Ecto neural progenitor cell (in vitro differentiated cells): ENCODE measurements at regions not wholly inside any gene's neighbourhood (a gene's known extent, or its start where the extent isn't known, plus 50 kb on each side); places are given as distances from the start of the nearest gene placed in this dataset.
"Not testable (repeated sequence)": the region's sequence is repeated elsewhere in the genome, so short reads cannot be mapped to it uniquely, and the experiment has no call there.

ENCODE experiments used
- DNase-seq: peaks from one replicate; pipeline ENCODE4 v3.0.0-alpha.2; 2018; ENCODE audit warnings: low spot score

DNA sequence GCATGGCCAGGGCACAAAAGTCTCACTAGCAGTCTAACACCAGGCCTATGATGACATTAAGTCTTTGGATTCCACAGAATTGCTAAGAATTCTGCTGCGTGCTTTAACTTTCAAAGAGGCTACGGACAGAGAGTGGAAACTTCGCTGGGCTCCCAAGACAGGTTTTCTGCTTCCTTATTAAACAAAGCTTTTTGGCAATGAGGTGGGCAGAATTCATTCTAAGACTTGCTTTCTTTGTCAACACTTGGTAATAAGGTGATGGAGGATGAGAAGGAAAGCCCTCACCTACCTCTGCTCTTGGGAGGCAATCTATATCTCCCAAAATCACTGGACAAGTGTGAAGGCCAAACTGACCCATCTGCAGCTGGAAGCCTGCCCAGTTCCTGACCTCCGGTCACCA, 231.9 kb downstream of the ATPSCKMT start:
- no peak for DNase-seq

DNA sequence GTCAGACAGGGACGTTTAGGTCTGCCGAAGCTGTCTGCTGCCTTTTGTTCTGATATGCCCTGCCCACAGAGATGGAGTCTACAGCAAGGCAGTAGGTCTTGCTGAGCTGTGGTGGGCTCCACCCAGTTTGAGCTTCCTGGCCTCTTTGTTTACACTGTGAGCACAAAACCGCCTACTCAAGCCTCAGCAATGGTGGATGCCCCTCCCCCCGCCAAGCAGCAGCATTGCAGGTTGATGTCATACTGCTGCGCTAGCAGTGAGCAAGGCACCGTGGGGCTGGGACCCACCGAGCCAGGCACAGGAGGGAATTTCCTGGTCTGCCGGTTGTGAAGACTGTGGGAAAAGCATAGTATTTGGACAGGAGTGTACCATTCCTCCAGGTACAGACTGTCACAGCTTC, 233.1 kb downstream of the ATPSCKMT start:
- DNase-seq, result not testable (repeated sequence)

GRCh38 chr5:10015681-10016080, 234.0 kb downstream of the ATPSCKMT start:
- DNase-seq, result not testable (repeated sequence)

- no peak for DNase-seq
These were observed 239.9 kb downstream of the ATPSCKMT start for GRCh38 chr5:10009802-10010201.

- no peak for DNase-seq
These were observed 262.6 kb downstream of the ATPSCKMT start for GRCh38 chr5:9987101-9987500.

DNA sequence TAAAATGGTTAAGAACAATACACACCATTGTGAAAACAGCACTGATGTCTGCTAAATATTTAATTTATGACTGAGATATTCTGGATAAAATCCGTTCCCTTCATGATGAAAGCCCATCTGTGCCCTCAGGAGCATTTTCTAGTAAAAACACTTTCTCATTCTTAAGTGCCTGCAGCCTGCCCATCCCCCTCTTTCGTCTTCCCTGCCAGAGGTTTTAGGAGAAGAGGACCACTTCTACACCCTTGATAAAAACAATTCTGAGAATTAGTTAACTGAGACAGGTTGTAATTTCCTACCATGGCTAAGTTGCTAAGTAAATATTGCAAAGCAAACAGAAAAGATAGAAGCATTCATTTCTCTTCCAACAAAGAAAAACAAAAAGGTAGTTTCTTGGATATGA, 272.6 kb downstream of the ATPSCKMT start:
- no peak for DNase-seq

DNA sequence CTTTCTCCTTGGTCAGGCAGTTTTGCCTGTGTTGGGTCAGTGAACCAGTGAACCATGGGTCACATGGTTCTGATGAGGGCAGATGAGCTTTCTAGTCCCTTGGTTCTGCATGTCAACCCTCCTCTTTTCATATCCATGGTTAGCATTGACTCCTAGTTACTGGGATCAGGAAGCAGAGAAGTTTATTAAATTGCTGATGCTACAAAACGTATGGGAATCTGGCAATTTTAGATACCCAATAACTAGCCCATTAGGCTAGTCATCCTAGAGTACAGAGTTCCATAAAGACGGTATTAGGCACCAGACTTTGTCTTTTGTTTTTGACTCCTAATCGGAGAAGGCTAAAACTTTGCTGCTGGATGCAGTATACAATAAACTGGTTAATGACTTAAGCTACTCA, 273.1 kb downstream of the ATPSCKMT start:
- DNase-seq, result no peak

DNA sequence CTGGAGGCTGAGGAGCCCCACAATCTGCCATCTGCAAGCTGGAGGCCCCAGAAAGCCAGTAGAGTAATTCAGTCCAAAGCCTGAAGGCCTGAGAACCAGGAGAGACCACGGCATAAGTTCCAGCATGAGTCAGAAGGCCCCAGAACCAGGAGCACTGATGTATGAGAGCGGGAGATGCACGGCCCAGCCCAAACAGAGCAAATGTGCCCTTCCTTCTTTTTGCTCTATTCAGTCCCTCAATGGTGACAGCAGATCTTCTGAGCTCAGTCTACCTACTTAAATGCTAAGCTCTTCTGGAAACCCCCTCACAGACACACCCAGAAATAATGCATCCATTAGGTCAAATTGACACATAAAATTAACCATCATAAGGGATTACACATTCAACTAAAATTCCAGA, 277.6 kb downstream of the ATPSCKMT start:
- no peak for DNase-seq

DNA sequence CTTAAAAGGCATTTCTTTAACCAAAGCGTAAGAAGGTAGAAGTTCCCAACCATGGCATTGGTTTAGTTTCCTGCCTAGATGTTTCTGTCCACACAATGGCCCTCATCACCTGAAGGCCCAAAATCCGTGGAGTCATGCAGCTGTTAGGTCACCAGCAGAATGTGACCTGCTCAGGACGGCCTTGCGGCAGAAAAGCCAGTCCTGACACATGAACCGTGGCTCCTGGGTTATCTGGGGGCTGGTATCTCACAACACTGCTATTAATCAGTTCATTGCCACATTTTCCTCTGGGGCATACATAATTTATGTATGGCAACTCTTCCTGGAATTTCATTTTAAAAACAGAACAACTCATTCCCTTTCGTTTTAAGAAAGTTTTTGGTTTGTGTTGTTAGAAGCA, 278.4 kb downstream of the ATPSCKMT start:
- no peak for DNase-seq

DNA sequence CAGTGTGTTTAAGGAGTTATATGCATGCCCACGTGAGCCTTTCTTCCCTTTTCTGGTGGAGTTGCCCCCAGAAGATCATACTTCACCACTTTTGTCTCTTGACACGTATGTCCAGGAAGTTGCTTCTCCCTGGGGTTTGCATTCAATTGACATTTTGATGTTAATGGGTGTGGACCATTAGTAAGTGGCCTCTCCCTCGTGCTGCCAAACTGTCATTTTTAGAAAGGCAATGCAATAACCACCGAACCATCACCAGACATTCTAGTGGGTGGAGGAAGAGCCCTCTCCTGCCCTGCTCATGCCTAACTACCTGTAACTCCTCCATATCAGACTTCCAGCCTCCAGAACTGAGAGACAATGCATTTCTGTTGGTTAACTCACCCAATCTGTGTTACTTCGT, 290.8 kb downstream of the ATPSCKMT start:
- no peak for DNase-seq

- DNase-seq, result no peak
These were observed 292.5 kb downstream of the ATPSCKMT start for GRCh38 chr5:9957214-9957613.

- no peak for DNase-seq
These were observed 293.0 kb downstream of the ATPSCKMT start for GRCh38 chr5:9956725-9957124.

DNA sequence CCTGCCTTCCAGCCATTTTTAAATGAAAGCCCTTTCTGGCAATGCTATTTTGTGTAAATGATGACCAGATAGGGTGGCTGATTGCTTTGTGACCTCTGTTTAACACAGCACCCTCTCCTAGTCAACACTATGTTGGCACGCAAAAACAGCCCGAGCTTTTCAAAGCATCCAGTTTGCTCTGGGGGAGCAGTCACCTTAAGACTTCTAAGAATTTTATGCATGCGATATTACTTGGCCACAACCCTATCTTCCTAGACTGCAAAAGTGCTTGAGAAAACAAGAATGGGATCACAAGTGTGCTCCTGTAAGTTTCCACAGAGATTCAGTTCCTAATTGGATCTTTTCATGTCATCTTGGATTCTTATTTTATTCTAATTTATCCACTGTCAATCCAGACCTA, 294.1 kb downstream of the ATPSCKMT start:
- no peak for DNase-seq

GRCh38 chr5:9954869-9955268, 294.8 kb downstream of the ATPSCKMT start:
- DNase-seq, result no peak

DNA sequence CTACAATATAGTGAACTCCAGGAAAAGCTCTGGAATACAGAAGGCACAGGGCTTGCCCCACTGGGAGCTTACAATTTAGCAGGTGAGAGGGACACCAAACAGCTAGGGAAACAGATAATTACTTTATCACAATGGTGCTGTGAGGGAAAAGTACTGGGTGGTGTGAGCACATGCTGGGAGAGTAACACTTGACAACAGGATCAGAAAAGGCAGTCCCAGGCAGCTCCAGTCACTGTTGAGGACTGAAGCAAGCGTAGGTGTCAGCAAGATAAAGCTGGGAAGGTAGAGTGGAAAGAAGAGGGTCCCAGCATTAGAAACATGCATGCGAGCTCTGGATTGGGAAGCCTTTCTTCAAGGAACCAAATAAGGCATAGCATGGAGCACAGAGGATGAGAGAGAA, 296.0 kb downstream of the ATPSCKMT start:
- DNase-seq, result no peak

- no peak for DNase-seq
These were observed 297.7 kb downstream of the ATPSCKMT start for GRCh38 chr5:9951865-9952516.

- DNase-seq, result no peak
These were observed 301.7 kb downstream of the ATPSCKMT start for GRCh38 chr5:9947944-9948343.

GRCh38 chr5:9947225-9947714, 302.4 kb downstream of the ATPSCKMT start:
- no peak for DNase-seq

DNA sequence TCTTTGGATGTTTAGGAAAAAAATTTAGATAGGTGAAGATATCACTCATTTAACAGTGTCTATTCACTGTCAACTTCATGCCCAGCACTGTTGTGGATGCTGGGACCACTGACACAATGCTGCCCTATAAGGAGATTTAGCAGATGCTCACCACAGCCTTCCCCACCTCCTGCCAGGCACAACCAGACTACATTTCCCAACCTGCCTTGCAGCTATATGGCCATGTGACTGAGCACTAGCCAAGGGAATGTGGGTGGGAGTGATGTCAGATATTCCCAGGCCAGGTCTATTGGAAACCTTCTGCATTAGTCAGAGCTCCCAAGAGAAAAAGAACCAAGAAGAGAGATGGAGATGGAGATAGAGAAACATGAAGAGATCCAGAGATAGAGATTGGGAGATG, 302.6 kb upstream of the TAS2R1 start:
- DNase-seq, result no peak

DNA sequence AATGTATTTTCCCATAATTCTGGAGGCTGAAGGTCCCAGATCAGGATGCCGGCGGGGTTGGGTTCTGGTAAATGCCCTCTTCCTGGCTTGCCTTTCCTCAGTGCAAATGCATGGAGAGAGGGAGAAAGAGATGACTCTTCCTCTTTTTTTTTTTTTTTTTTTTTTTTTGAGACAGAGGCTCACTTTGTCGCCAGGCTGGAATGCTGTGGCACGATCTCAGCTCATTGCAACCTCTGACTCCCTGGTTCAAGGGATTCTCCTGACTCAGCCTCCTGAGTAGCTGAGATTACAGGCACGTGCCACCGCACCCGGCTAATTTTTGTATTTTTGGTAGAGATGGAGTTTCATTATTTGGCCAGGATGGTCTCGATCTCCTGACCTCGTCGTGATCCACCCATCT, 300.0 kb upstream of the TAS2R1 start:
- no peak for DNase-seq

GRCh38 chr5:9928326-9928725, 298.2 kb upstream of the TAS2R1 start:
- DNase-seq, result no peak

DNA sequence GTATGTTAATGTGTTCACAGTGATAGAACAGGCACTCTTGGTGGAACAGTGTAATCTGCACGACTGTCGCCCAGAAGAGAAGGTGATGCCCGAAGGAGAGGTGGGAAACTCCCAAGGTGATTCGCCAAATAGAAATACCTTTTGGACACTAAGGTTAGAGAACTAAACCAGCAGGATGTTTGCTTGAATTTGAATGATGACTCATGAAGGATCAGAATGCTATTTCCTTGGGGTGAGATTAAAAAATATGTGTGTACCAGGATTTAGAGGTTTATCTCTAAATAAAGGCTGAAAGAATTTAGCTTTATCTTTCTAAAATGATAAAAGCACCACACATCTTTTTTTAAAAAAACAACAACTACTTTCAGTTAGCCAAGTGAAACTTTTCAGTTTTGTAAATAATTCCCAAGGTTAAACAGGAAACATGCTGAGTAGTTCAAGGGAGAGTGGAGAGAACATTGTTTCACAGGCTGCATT, 297.4 kb upstream of the TAS2R1 start:
- no peak for DNase-seq

DNA sequence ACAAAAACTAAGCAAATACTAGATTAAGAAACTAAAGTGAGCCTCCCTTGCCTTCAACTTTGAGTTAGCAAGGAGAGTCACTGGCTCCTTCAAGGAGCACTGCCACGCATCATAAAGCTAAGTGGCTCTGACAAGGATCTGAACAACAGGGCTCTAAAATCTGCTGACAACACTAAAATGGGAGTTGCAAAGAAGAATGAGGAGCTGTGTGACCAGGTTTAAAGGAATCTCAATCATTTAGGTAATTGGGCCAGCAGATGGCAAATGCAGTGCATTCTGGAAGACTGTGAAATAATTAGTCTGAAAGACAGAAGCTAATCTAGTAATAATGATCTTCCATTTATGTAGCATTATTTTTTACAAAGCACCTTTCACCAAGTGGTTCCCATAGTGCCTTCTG, 297.0 kb upstream of the TAS2R1 start:
- no peak for DNase-seq

- DNase-seq, result no peak
These were observed 294.5 kb upstream of the TAS2R1 start for GRCh38 chr5:9924614-9925013.
